ENCODE measurements at regions not wholly inside any gene's neighbourhood (a gene's known extent, or its start where the extent isn't known, plus 50 kb on each side); places are given as distances from the start of the nearest gene placed in this dataset.

DNA sequence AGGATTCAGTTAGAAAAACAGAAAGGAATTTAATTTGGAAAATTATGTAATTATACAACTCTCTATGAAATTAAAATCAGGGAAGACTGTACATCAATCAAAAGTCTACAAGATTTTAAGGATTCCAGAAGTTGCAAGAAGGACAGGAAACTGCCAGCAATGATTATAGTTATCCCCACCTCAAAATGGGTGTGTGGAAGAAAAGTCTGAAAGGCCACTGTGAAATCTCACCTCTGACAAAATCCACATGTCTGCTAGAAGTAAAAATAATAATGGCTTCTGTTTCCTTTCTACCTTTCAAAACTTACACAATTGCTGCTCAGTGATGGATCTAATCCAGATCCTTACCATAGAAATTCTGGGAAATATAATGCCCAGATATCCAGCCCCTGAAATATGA lies 708.1 kb upstream of the ADGRL4 start:
- TF ChIP-seq, protein P1, sequence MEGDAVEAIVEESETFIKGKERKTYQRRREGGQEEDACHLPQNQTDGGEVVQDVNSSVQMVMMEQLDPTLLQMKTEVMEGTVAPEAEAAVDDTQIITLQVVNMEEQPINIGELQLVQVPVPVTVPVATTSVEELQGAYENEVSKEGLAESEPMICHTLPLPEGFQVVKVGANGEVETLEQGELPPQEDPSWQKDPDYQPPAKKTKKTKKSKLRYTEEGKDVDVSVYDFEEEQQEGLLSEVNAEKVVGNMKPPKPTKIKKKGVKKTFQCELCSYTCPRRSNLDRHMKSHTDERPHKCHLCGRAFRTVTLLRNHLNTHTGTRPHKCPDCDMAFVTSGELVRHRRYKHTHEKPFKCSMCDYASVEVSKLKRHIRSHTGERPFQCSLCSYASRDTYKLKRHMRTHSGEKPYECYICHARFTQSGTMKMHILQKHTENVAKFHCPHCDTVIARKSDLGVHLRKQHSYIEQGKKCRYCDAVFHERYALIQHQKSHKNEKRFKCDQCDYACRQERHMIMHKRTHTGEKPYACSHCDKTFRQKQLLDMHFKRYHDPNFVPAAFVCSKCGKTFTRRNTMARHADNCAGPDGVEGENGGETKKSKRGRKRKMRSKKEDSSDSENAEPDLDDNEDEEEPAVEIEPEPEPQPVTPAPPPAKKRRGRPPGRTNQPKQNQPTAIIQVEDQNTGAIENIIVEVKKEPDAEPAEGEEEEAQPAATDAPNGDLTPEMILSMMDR (IDR thresholded peaks at IDR 0.05; ENCODE audit: low read length) = no peak
- TF ChIP-seq EZH2 (optimal IDR thresholded peaks at IDR 0.05; ENCODE audit: low read depth, low read length) = no peak
- no peak for TF ChIP-seq EZH2phosphoT487 (IDR thresholded peaks at IDR 0.05; ENCODE audit: low read length)

All from MM.1S (cell line).